Activated naive CD4-positive, alpha-beta T cell treated with anti-CD3 and anti-CD28 coated beads, Interleukin-2, amount 50 U/mL, for 72 hours (primary cell): ENCODE measurements at regions not wholly inside any gene's neighbourhood (a gene's known extent, or its start where the extent isn't known, plus 50 kb on each side); places are given as distances from the start of the nearest gene placed in this dataset.

Experiments used
- ATAC-seq, 2 donors: fragments of 150-1000 bp; cut with Tn5 transposase; 2 replicates each; pipeline ENCODE4 v1.10.0; 2021; ENCODE audit warnings: mild to moderate bottlenecking in 2 of 2, moderate library complexity in 2 of 2
- DNase-seq, 2 donors: peaks; one replicate each; pipeline ENCODE4 v3.0.0; 2021 to 2022; ENCODE audit warnings: low spot score in 2 of 2
- H3K27ac Mint-ChIP-seq, 2 donors: one replicate each; pipeline ENCODE4 v1.8.0; 2022; ENCODE audit warnings: mild to moderate bottlenecking in 2 of 2, mixed read lengths in 2 of 2
- H3K36me3 Mint-ChIP-seq, 2 donors: one replicate each; pipeline ENCODE4 v1.8.0; 2022; ENCODE audit warnings: mixed read lengths in 2 of 2
- H3K9me3 Mint-ChIP-seq, 2 donors: one replicate each; pipeline ENCODE4 v1.8.0; 2022; ENCODE audit warnings: mixed read lengths in 2 of 2

GRCh38 chr3:29202378-29202777, 78.5 kb upstream of the RBMS3 start:
- no peak for ATAC-seq
- Mint-ChIP-seq H3K9me3 (no peaks in the 10 kb centered on the region), H3K27ac (no peak overlapping the region), H3K36me3 (no peaks in the 10 kb centered on the region)
- no peak for DNase-seq

- ATAC-seq (no peak), DNase-seq (no peak)
- no peak overlapping the region for H3K27ac Mint-ChIP-seq
- H3K36me3 Mint-ChIP-seq, result no peaks in the 10 kb centered on the region
- no peaks in the 10 kb centered on the region for H3K9me3 Mint-ChIP-seq
Measured at GRCh38 chr3:29203851-29204250, 77.0 kb upstream of the RBMS3 start.

DNA sequence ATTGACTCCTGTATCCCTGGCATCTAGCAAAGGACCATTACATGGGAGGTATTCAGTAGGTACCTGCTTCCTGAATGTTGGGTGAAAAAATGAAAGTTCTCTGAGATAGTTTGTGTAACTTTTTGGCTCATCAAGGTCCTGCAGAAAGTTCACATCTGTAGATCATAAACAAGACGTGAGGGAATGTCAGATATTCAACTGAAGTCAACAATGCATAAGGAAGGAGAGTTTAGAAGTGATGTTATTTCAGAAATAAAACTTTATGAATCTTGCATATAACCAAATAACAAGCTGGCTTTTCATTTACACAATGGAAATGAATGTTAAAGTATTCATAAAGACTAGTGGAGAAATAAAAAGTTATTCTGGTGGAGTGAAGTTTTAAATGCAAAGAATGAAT, 73.4 kb upstream of the RBMS3 start:
- no peak overlapping the region for H3K27ac Mint-ChIP-seq
- ATAC-seq, result no peak
- peaks cover 0 to 3% of the 10 kb centered on the region in 2 donors for H3K9me3 Mint-ChIP-seq
- no peaks in the 10 kb centered on the region for H3K36me3 Mint-ChIP-seq
- no peak for DNase-seq

DNA sequence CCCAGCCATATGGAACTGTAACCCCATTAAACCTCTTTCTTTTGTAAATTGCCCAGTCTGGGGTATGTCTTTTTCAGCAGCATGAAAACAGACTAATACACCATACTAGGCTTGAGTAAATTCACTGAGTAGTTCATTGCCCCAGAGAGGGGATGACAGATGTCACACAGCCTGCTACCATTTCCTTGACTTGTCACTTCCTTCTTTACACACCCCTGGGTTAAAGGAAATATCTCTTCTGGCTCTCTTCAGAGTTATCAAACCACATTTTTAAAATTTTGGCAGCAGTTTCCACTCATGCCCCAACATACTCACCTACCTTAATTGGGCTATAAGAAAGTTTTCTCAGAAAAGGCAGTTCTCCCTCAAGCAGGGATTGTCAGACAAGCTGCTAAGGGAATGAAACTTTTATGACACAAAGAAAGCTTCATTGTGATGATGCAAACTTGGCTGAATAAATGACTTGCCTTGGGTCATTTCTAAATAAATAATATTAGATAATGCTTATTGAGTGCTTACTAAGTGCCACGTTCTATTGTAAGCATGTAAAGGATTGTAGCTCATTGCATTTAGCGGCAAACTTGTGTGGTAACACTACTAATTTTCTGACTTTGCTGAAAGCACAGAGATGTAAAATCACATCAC, 68.0 kb upstream of the RBMS3 start:
- ATAC-seq (peak in 1 of 2 donors; percentile 52), DNase-seq (no peak)
- no peaks in the 10 kb centered on the region for H3K36me3 Mint-ChIP-seq
- no peak overlapping the region for H3K27ac Mint-ChIP-seq
- H3K9me3 Mint-ChIP-seq, result peaks cover 0 to 3% of the 10 kb centered on the region in 2 donors

DNA sequence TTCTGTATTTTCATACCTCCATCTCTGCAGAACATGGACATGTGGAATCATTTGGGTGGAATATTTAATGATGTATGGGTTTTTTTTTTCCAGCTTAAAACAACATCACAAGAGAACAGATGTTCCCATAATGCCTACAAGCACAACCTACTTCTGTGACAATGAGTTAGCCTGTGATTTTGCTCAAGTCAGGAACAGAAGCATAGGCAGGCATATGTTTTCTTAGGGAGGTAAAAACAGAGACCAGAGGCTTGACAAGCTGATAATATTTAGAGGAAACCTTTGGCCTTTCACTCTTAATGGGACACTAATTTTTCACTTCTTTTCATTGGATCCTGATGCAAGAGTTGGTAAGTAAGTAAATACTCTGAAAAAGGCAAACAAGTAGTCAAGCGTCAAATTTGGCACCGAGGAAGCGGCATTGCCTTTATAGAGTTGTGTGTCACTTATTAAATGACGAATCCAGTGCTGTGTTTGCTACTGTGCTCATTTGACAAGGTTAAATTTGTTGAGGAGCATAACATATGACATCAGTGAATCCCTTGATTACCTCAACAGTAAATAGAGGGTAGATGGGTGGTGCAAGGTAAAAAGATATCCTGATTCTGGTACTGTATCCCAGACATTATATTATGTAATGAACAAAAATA, 66.7 kb upstream of the RBMS3 start:
- DNase-seq, result no peak
- H3K9me3 Mint-ChIP-seq, result peaks cover 0 to 3% of the 10 kb centered on the region in 2 donors
- ATAC-seq, result no peak
- no peak overlapping the region for H3K27ac Mint-ChIP-seq
- no peaks in the 10 kb centered on the region for H3K36me3 Mint-ChIP-seq

DNA sequence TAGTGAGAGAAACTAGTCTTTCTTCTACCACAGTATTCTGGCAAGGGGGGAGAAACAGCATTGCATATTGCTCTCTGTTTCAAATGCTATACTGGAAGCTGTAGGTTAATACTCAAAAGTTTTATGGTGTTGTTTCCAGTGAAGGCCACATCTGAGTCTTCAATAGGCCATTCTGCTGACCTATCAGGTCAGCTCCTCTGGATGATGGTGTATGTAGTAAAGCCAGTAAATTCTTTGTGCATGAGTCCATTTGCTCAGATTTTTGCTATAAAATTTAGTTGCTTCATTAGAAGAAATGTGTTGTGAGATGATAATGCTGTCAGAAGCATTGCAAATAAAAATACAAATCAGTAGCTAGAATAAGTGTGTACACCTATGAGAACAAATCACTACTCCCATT, 64.9 kb upstream of the RBMS3 start:
- no peaks in the 10 kb centered on the region for H3K36me3 Mint-ChIP-seq
- ATAC-seq (no peak), DNase-seq (no peak)
- no peak overlapping the region for H3K27ac Mint-ChIP-seq
- peaks cover 0 to 7% of the 10 kb centered on the region in 2 donors for H3K9me3 Mint-ChIP-seq

DNA sequence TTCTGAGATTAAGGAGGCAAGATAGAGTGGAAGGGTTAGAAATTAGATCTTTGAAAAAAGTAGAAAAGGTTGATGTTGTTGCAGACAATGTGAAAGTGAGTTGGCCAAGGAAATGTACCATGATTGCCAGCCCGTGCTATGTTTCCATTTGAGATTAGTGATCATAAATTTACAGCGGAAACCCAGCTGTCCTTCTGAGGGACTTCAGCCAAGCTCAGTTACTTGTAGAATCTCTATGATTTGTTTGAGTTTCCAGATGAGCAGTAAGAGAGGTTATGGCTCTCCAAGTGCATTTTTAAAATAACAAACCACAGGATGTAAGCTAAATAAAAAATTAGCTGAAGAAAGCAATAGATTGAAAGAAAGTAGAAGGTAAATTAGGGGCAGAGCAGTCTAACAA, 54.2 kb upstream of the RBMS3 start:
- H3K27ac Mint-ChIP-seq, result no peak overlapping the region
- H3K9me3 Mint-ChIP-seq, result peaks cover 0 to 4% of the 10 kb centered on the region in 2 donors
- ATAC-seq, result no peak
- no peaks in the 10 kb centered on the region for H3K36me3 Mint-ChIP-seq
- DNase-seq, result no peak

DNA sequence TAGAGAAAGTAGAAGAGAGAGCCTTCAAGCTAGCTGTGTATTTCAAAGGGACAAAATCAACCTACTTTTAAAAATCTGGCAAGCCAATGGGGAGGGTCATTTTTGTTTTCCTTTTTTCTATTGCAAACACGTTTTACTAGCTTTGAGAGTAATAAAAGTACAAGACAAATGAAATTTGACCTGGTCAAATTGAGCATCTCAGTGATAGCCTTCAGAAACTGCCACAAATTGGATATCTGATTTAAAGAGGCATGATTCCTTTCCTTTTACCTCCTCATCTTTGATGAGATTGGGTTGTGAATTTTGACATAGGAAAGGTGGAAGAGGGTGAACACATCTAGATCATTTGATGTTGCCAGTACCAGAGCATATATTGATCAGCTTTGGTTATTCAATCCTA, 53.6 kb upstream of the RBMS3 start:
- Mint-ChIP-seq H3K9me3 (peaks cover 0 to 4% of the 10 kb centered on the region in 2 donors), H3K36me3 (no peaks in the 10 kb centered on the region), H3K27ac (no peak overlapping the region)
- ATAC-seq (no peak), DNase-seq (no peak)
